OCI-LY7 (cell line): ENCODE measurements at regions not wholly inside any gene's neighbourhood (a gene's known extent, or its start where the extent isn't known, plus 50 kb on each side); places are given as distances from the start of the nearest gene placed in this dataset.

Experiments
- BruUV-seq: library from RNA; stranded (reverse); fragments of 400-500 nt; replicated peaks from 2 replicates; lab custom pipeline; 2021; lab: Mats Ljungman, UMichigan
- CTCF ChIA-PET: fragments of 300-600 bp; sonication (Branson Sonifier 250); formaldehyde crosslinking; loops from one replicate; lab custom pipeline; 2022; ENCODE audit warnings: antibody characterized with exemption; ENCODE audit not compliant: unreplicated experiment; lab: Charles Lee
- POLR2A ChIA-PET: fragments of 300-600 bp; sonication (Branson Sonifier 250); formaldehyde crosslinking; loops from one replicate; lab custom pipeline; 2022; ENCODE audit warnings: antibody characterized with exemption; lab: Charles Lee
- DNase-seq: peaks from one replicate; pipeline ENCODE4 v3.0.0-alpha.2; 2015; ENCODE audit warnings: low spot score
- H2AFZ ChIP-seq: fragments of 200-600 bp; sonication (generic), shearing (Covaris generic); 2 replicates; pipeline ENCODE4 v1.6.1; 2014; ENCODE audit warnings: mild to moderate bottlenecking, antibody characterized with exemption, low read length, moderate library complexity
- H3K27ac ChIP-seq: fragments of 200-600 bp; sonication (generic); 2 replicates; pipeline ENCODE4 v1.5.1; 2014; ENCODE audit warnings: mixed run types, low read depth, mild to moderate bottlenecking, moderate library complexity, low read length, inconsistent platforms; ENCODE audit not compliant: poor library complexity, severe bottlenecking
- H3K36me3 ChIP-seq: fragments of 200-600 bp; sonication (generic); 2 replicates; pipeline ENCODE4 v1.6.1; 2014; ENCODE audit warnings: mild to moderate bottlenecking, antibody characterized with exemption, low read length, moderate library complexity, mixed read lengths; ENCODE audit not compliant: insufficient read depth
- H3K4me1 ChIP-seq: fragments of 200-600 bp; sonication (generic); 2 replicates; pipeline ENCODE4 v1.5.1; 2014; ENCODE audit warnings: mild to moderate bottlenecking, low read length; ENCODE audit not compliant: insufficient read depth, poor library complexity, severe bottlenecking
- H3K4me2 ChIP-seq: fragments of 200-600 bp; sonication (generic); 2 replicates; pipeline ENCODE4 v1.6.1; 2014; ENCODE audit warnings: mild to moderate bottlenecking, low read length
- H3K4me3 ChIP-seq: fragments of 200-600 bp; sonication (generic); 2 replicates; pipeline ENCODE4 v1.5.1; 2014; ENCODE audit warnings: mild to moderate bottlenecking, low read depth, low read length; ENCODE audit not compliant: poor library complexity, severe bottlenecking
- H3K79me2 ChIP-seq: fragments of 200-600 bp; sonication (generic); 2 replicates; pipeline ENCODE4 v1.6.1; 2016; ENCODE audit warnings: low read depth, mild to moderate bottlenecking, low read length, moderate library complexity, mixed read lengths; ENCODE audit not compliant: insufficient read depth
- H3K9me2 ChIP-seq: fragments of 200-600 bp; sonication (generic); 2 replicates; pipeline ENCODE4 v1.6.1; 2016; ENCODE audit warnings: mild to moderate bottlenecking, low read length, mixed read lengths; ENCODE audit not compliant: insufficient read depth
- H3K9me3 ChIP-seq: fragments of 200-600 bp; sonication (generic); 2 replicates; pipeline ENCODE4 v1.6.1; 2014; ENCODE audit warnings: mild to moderate bottlenecking, mixed run types, low read length, mixed read lengths
- H4K20me1 ChIP-seq: fragments of 200-600 bp; sonication (generic); 2 replicates; pipeline ENCODE4 v1.6.1; 2014; ENCODE audit warnings: mild to moderate bottlenecking, antibody characterized with exemption, low read length, moderate library complexity, mixed read lengths; ENCODE audit not compliant: insufficient read depth
- EZH2phosphoT487 ChIP-seq: fragments of 200-600 bp; sonication (generic); IDR thresholded peaks from 2 replicates; pipeline ENCODE4 v1.6.1; 2018; ENCODE audit warnings: low read depth, borderline replicate concordance, mild to moderate bottlenecking, mixed run types, antibody characterized with exemption, low read length, moderate library complexity, mixed read lengths
- intact Hi-C: fragments of 100-400 bp; cut with micrococcal nuclease; formaldehyde crosslinking; loops from one replicate; pipeline ENCODE4 v1.10.0; 2022; ENCODE audit not compliant: unreplicated experiment
- TF ChIP-seq, protein P1 (sequence below): fragments of 200-600 bp; sonication (generic); conservative IDR thresholded peaks from 2 replicates; pipeline ENCODE4 v1.5.1; 2014; ENCODE audit warnings: mild to moderate bottlenecking, antibody characterized with exemption, low read length, moderate library complexity, mixed read lengths

DNA sequence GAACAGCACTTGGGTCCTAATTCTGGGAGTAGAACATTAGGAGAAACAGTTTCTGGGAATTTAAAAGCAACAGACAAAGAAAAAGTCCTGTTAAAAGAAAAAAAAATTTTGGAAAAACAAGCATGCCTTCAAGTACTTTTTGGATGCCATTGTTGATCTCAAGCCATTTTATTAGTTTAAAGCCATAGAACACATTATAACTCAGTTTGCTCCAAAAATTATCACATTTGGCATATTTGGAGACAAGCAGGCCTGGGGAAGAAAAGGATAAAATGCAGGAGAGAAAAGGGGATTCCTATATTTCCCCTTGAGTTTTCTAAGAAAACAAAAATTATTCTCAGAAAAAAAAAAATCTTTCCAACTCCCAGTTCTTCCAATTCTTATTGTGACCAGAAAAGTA lies 146.8 kb downstream of the TENT5C start:
- Histone ChIP-seq H3K27ac (no peak overlapping the region), H3K4me2 (no peak overlapping the region), H3K79me2 (no peaks in the 10 kb centered on the region), H2AFZ (no peak overlapping the region), H3K4me1 (no peaks in the 10 kb centered on the region), H3K9me3 (no peaks in the 10 kb centered on the region), H3K36me3 (no peaks in the 10 kb centered on the region), H4K20me1 (no peaks in the 10 kb centered on the region), H3K9me2 (no peaks in the 10 kb centered on the region), H3K4me3 (no peak overlapping the region)
- BruUV-seq: no TSS peak
- ChIA-PET POLR2A (interaction anchor here (0.6 to 1.0 kb wide), 4 partner anchors 42 to 780 kb away, joined by 3 to 7 read pairs (median 4); no protein-coding TSS in a partner anchor), CTCF (interaction anchor here (3.9 kb wide), 1 partner anchor 217 kb away, joined by 32 read pairs; no protein-coding TSS in a partner anchor)
- TF ChIP-seq EZH2phosphoT487: no peak
- TF ChIP-seq, protein P1, sequence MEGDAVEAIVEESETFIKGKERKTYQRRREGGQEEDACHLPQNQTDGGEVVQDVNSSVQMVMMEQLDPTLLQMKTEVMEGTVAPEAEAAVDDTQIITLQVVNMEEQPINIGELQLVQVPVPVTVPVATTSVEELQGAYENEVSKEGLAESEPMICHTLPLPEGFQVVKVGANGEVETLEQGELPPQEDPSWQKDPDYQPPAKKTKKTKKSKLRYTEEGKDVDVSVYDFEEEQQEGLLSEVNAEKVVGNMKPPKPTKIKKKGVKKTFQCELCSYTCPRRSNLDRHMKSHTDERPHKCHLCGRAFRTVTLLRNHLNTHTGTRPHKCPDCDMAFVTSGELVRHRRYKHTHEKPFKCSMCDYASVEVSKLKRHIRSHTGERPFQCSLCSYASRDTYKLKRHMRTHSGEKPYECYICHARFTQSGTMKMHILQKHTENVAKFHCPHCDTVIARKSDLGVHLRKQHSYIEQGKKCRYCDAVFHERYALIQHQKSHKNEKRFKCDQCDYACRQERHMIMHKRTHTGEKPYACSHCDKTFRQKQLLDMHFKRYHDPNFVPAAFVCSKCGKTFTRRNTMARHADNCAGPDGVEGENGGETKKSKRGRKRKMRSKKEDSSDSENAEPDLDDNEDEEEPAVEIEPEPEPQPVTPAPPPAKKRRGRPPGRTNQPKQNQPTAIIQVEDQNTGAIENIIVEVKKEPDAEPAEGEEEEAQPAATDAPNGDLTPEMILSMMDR: no peak
- intact Hi-C loops: no loop called here
- no peak for DNase-seq

DNA sequence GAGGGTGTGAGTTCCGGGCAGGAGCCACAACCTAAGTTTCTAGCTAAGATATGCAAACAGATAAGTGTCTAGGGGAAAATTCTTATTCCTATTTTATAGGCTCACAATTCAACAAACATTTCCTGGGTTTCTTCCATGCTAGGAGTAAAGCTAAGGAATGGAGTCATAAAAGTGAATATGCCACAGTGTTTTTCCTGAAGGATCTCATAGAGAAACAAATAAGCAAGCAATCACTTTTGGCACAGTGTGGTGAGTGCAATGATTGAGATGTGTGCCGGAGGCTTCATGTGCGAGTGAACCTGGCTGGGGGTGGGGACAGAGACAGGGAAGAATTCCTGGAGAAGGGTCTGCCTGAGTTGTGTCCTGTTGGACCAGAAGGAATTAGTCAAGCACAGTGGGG lies 147.4 kb downstream of the TENT5C start:
- H3K79me2 ChIP-seq: no peaks in the 10 kb centered on the region
- CTCF ChIA-PET: interaction anchor here (3.9 kb wide), 1 partner anchor 218 kb away, joined by 32 read pairs; no protein-coding TSS in a partner anchor
- H3K27ac ChIP-seq: no peak overlapping the region
- POLR2A ChIA-PET: interaction anchor here (0.5 to 2.6 kb wide), 5 partner anchors 10 to 780 kb away, joined by 3 to 19 read pairs (median 4); no protein-coding TSS in a partner anchor
- no peaks in the 10 kb centered on the region for H3K9me3 ChIP-seq
- intact Hi-C loops: no loop called here
- H3K9me2 ChIP-seq: no peaks in the 10 kb centered on the region
- no peak for DNase-seq
- H3K4me1 ChIP-seq: peaks cover under 1% of the 10 kb centered on the region
- H3K36me3 ChIP-seq: no peaks in the 10 kb centered on the region
- no peak overlapping the region for H3K4me2 ChIP-seq
- H3K4me3 ChIP-seq: no peak overlapping the region
- no peaks in the 10 kb centered on the region for H4K20me1 ChIP-seq
- TF ChIP-seq, protein P1: no peak
- no peak for TF ChIP-seq EZH2phosphoT487
- no peak overlapping the region for H2AFZ ChIP-seq
- BruUV-seq: no TSS peak

GRCh38 chr1:117753652-117754051 lies 147.8 kb downstream of the TENT5C start:
- Histone ChIP-seq H3K4me3 (no peak overlapping the region), H4K20me1 (no peaks in the 10 kb centered on the region), H3K9me3 (no peaks in the 10 kb centered on the region), H3K4me1 (peaks cover 4% of the 10 kb centered on the region), H2AFZ (no peak overlapping the region; the same call in 1 of the 2 replicates), H3K4me2 (peak overlapping the region; percentile 19; the same call in 1 of the 2 replicates), H3K9me2 (no peaks in the 10 kb centered on the region), H3K27ac (no peak overlapping the region), H3K79me2 (no peaks in the 10 kb centered on the region), H3K36me3 (no peaks in the 10 kb centered on the region)
- intact Hi-C loops: loop anchor here (1.0 to 2.0 kb wide), 2 partner anchors 79 to 218 kb away; no protein-coding TSS in a partner anchor
- ChIA-PET POLR2A (interaction anchor here (0.5 to 2.6 kb wide), 4 partner anchors 9 to 218 kb away, joined by 3 to 19 read pairs (median 4); no protein-coding TSS in a partner anchor), CTCF (interaction anchor here (0.9 to 3.9 kb wide), 3 partner anchors 215 to 240 kb away, joined by 3 to 32 read pairs (median 6); no protein-coding TSS in a partner anchor)
- BruUV-seq: no TSS peak
- no peak for TF ChIP-seq EZH2phosphoT487
- TF ChIP-seq, protein P1: no peak
- no peak for DNase-seq
